ENCODE measurements at regions not wholly inside any gene's neighbourhood (a gene's known extent, or its start where the extent isn't known, plus 50 kb on each side); places are given as distances from the start of the nearest gene placed in this dataset.

DNA sequence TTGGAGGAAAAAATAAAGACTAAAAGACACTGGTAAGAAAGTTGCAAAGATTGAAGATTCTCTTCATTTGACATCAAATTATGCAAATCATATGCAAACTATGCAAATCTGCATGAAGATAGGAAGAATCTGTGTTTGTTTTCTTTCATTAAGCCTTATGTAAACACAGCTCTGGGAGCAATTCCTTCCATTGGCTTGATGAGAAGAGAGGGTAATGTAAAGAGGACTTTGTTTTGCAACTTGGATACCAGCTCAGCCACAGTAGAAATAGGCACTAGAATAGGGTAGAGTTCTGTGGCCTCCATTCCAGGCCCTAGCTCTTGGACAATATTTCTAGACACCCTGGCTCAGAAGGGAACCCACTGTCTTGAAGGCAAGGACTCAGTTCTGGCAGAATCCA is 388.4 kb upstream of the RASGEF1B start:
- no peak for TF ChIP-seq EZH2 (IDR thresholded peaks at IDR 0.05)
- no peak for TF ChIP-seq EZH2phosphoT487 (IDR thresholded peaks at IDR 0.05)

Measured in neural progenitor cell (in vitro differentiated cells).